Bronchial epithelial cell (primary cell): ENCODE measurements at regions not wholly inside any gene's neighbourhood (a gene's known extent, or its start where the extent isn't known, plus 50 kb on each side); places are given as distances from the start of the nearest gene placed in this dataset.

Source experiments
- DNase-seq: peaks from one replicate; pipeline ENCODE4 v3.0.0-alpha.2; 2010; ENCODE audit warnings: low read depth
- FAIRE-seq: peaks from 2 replicates; lab custom pipeline; 2011; peaks lifted over from hg19 to GRCh38; lab: Jason Lieb, UNC
- H3K27me3 ChIP-seq: 2 replicates; pipeline ENCODE4 v1.5.1; 2011; ENCODE audit warnings: low read length; ENCODE audit not compliant: control insufficient read depth, insufficient read depth
- H3K36me3 ChIP-seq: 2 replicates; pipeline ENCODE4 v1.5.1; 2011; ENCODE audit warnings: low read length; ENCODE audit not compliant: control insufficient read depth, insufficient read depth
- H3K4me3 ChIP-seq: 2 replicates; pipeline ENCODE4 v1.5.1; 2011; ENCODE audit warnings: mild to moderate bottlenecking, low read depth, low read length, control low read depth
- CTCF ChIP-seq: IDR thresholded peaks from 2 replicates; pipeline ENCODE4 v1.5.1; 2011; ENCODE audit warnings: mild to moderate bottlenecking, moderate library complexity, low read length, control low read depth, inconsistent platforms; ENCODE audit not compliant: insufficient read depth, severe bottlenecking

GRCh38 chr11:121927789-121928188, 188.2 kb downstream of the BLID start:
- no peak for DNase-seq
- TF ChIP-seq CTCF: no peak
- Histone ChIP-seq H3K27me3 (peaks cover 2% of the 10 kb centered on the region), H3K4me3 (no peak overlapping the region), H3K36me3 (no peaks in the 10 kb centered on the region)
- no peak for FAIRE-seq

- Histone ChIP-seq H3K27me3 (peaks cover 2% of the 10 kb centered on the region), H3K4me3 (no peak overlapping the region), H3K36me3 (no peaks in the 10 kb centered on the region)
- no peak for DNase-seq
- no peak for FAIRE-seq
- no peak for TF ChIP-seq CTCF
These were observed 188.8 kb downstream of the BLID start for GRCh38 chr11:121927097-121927785.

GRCh38 chr11:121924191-121924590, 191.8 kb downstream of the BLID start:
- no peak for TF ChIP-seq CTCF
- DNase-seq: no peak
- H3K36me3 ChIP-seq: no peaks in the 10 kb centered on the region
- H3K4me3 ChIP-seq: no peak overlapping the region
- no peaks in the 10 kb centered on the region for H3K27me3 ChIP-seq
- peak; percentile 52 for FAIRE-seq

GRCh38 chr11:121917482-121917881, 198.5 kb downstream of the BLID start:
- TF ChIP-seq CTCF: no peak
- FAIRE-seq: no peak
- H3K27me3 ChIP-seq: peaks cover 2% of the 10 kb centered on the region
- H3K4me3 ChIP-seq: no peak overlapping the region
- no peaks in the 10 kb centered on the region for H3K36me3 ChIP-seq
- no peak for DNase-seq

GRCh38 chr11:121914508-121915059, 201.4 kb downstream of the BLID start:
- H3K36me3 ChIP-seq: no peaks in the 10 kb centered on the region
- no peak for FAIRE-seq
- H3K4me3 ChIP-seq: no peak overlapping the region
- DNase-seq: no peak
- TF ChIP-seq CTCF: no peak
- peaks cover 2% of the 10 kb centered on the region for H3K27me3 ChIP-seq
